Endothelial cell of umbilical vein (primary cell): ENCODE measurements at regions not wholly inside any gene's neighbourhood (a gene's known extent, or its start where the extent isn't known, plus 50 kb on each side); places are given as distances from the start of the nearest gene placed in this dataset.
"Not testable (repeated sequence)": the region's sequence is repeated elsewhere in the genome, so short reads cannot be mapped to it uniquely, and the experiment has no call there.

Experiments
- BruUV-seq: library from RNA; stranded (reverse); fragments of 400-500 nt; replicated peaks from 2 replicates; lab custom pipeline; 2021; lab: Mats Ljungman, UMichigan
- CTCF ChIA-PET: fragments of 300-600, 350-600 bp; sonication (Branson Sonifier 250); formaldehyde crosslinking; loops from one replicate; lab custom pipeline; 2021; ENCODE audit warnings: antibody characterized with exemption, inconsistent platforms; lab: Charles Lee
- POLR2A ChIA-PET: fragments of 300-600, 350-600 bp; sonication (Branson Sonifier 250); formaldehyde crosslinking; loops from one replicate; lab custom pipeline; 2021; ENCODE audit warnings: antibody characterized with exemption, inconsistent platforms; lab: Charles Lee
- DNase-seq: peaks from one replicate; pipeline ENCODE4 v3.0.0-alpha.2; 2011; ENCODE audit warnings: low read depth, low spot score
- FAIRE-seq: peaks from 2 replicates; lab custom pipeline; 2011; peaks lifted over from hg19 to GRCh38; lab: Jason Lieb, UNC
- H2AFZ ChIP-seq: 2 replicates; pipeline ENCODE4 v1.6.0; 2012; ENCODE audit warnings: low read depth, low read length, control low read depth, inconsistent platforms
- H3K27ac ChIP-seq: 2 replicates; pipeline ENCODE4 v1.5.1; 2011; ENCODE audit warnings: low read depth, mild to moderate bottlenecking, control low read depth, low read length, moderate library complexity; ENCODE audit not compliant: insufficient read depth
- H3K27me3 ChIP-seq, 2 experiments: 2 replicates each; pipeline versions ENCODE4 v1.6.0 to v1.6.1; 2011; ENCODE audit warnings: low read length in 2 of 2, mixed read lengths in 1 of 2; ENCODE audit not compliant: control insufficient read depth in 2 of 2, insufficient read depth in 2 of 2
- H3K36me3 ChIP-seq, 2 experiments: 2 replicates in 1 of 2; 3 replicates in 1 of 2; pipeline ENCODE4 v1.5.1; 2011; ENCODE audit warnings: low read length in 2 of 2, mild to moderate bottlenecking in 1 of 2, moderate library complexity in 1 of 2; ENCODE audit not compliant: control insufficient read depth in 2 of 2, insufficient read depth in 2 of 2; ENCODE audit errors: extremely low read depth in 1 of 2
- H3K4me1 ChIP-seq: 3 replicates; pipeline ENCODE4 v1.5.1; 2011; ENCODE audit warnings: mild to moderate bottlenecking, low read length; ENCODE audit not compliant: control insufficient read depth, insufficient read depth; ENCODE audit errors: extremely low read depth
- H3K4me2 ChIP-seq: 2 replicates; pipeline ENCODE4 v1.6.1; 2011; ENCODE audit warnings: low read length, control low read depth, mixed read lengths; ENCODE audit not compliant: insufficient read depth
- H3K4me3 ChIP-seq, 3 experiments: fragments of 200-600 bp in 1 of 3; sonication (generic), shearing (Covaris generic) in 1 of 3; replicated peaks in 1 of 3; 2 replicates each; pipeline ENCODE4 v1.5.1; 2011 to 2016; ENCODE audit warnings: control low read depth in 3 of 3, low read length in 3 of 3, mild to moderate bottlenecking in 2 of 3, inconsistent platforms in 1 of 3, low read depth in 1 of 3, moderate library complexity in 1 of 3; ENCODE audit not compliant: insufficient read depth in 1 of 3
- H3K79me2 ChIP-seq: 2 replicates; pipeline ENCODE4 v1.6.0; 2012; ENCODE audit warnings: low read length, inconsistent platforms; ENCODE audit not compliant: control insufficient read depth, insufficient read depth
- H3K9ac ChIP-seq: replicated peaks from 2 replicates; pipeline ENCODE3; 2011; ENCODE audit warnings: low read length, control low read depth; ENCODE audit not compliant: insufficient read depth; ENCODE audit errors: extremely low read depth
- H3K9me1 ChIP-seq: replicated peaks from 3 replicates; pipeline ENCODE4 v1.6.0; 2011; ENCODE audit warnings: mild to moderate bottlenecking, low read length; ENCODE audit not compliant: control insufficient read depth, insufficient read depth; ENCODE audit errors: extremely low read depth
- H3K9me3 ChIP-seq: replicated peaks from 2 replicates; pipeline ENCODE4 v1.5.1; 2012; ENCODE audit warnings: low read length, inconsistent platforms; ENCODE audit not compliant: control insufficient read depth, insufficient read depth
- H4K20me1 ChIP-seq: replicated peaks from 2 replicates; pipeline ENCODE3; 2011; ENCODE audit warnings: mild to moderate bottlenecking, low read length; ENCODE audit not compliant: control insufficient read depth, insufficient read depth; ENCODE audit errors: extremely low read depth
- EZH2 ChIP-seq: IDR thresholded peaks from 2 replicates; pipeline ENCODE4 v1.6.1; 2012; ENCODE audit warnings: borderline replicate concordance, low read depth, mild to moderate bottlenecking, moderate library complexity, low read length, inconsistent platforms; ENCODE audit not compliant: severe bottlenecking
- JUN ChIP-seq: IDR thresholded peaks from 2 replicates; pipeline ENCODE4 v1.6.1; 2011; ENCODE audit warnings: borderline replicate concordance, low read depth; ENCODE audit not compliant: insufficient read length, insufficient read depth
- POLR2A ChIP-seq: IDR thresholded peaks from 2 replicates; pipeline ENCODE4 v1.6.1; 2012; ENCODE audit warnings: low read depth, mild to moderate bottlenecking, control low read depth, low read length
- dilution Hi-C: fragments of 300-500 bp; cut with MboI; formaldehyde crosslinking; loops from one replicate; pipeline ENCODE4 v1.15.0; 2019; ENCODE audit warnings: low sequenced_read_pairs; ENCODE audit not compliant: extremely low pct_ligation_motif_present
- intact Hi-C: fragments of 100-400 bp; cut with micrococcal nuclease; formaldehyde crosslinking; loops from one replicate; pipeline ENCODE4 v1.10.0; 2022

GRCh38 chr3:75342425-75342824 lies 321.7 kb upstream of the FRG2C start:
- FAIRE-seq, result no peak
- BruUV-seq, result no TSS peak
- H3K79me2 ChIP-seq, result no peaks in the 10 kb centered on the region

DNA sequence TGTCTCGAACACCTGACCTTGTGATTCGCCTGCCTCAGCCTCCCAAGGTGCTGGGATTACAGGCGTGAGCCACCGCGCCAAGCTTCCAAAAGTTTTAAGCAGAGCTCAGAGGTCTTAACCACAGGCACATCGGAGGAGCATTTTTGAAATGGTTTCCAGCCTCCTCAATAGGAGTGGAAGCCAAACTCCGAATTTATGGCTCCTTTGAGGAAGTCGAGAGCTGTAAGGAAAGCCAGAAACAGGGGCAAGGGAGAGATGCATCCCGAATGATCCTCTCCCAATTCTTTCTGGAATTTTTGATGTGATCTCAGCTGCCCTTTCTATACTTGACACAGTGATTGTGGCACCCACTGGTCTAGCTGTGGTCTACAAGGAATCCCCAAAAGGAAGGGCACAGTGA lies 313.6 kb upstream of the FRG2C start:
- POLR2A ChIA-PET, FAIRE-seq, dilution Hi-C loops, DNase-seq, H3K4me3 ChIP-seq, H2AFZ ChIP-seq, H3K4me1 ChIP-seq, H3K36me3 ChIP-seq, H3K79me2 ChIP-seq, H3K27ac ChIP-seq, BruUV-seq, CTCF ChIA-PET, H3K4me2 ChIP-seq, H3K9ac ChIP-seq, H3K27me3 ChIP-seq, H3K9me3 ChIP-seq, H3K9me1 ChIP-seq, H4K20me1 ChIP-seq, intact Hi-C loops: not testable (repeated sequence)

More at GRCh38 chr3:75342425-75342824, 321.7 kb upstream of the FRG2C start:
- Histone ChIP-seq H3K36me3 (no peaks in the 10 kb centered on the region), H3K9me1 (no peaks in the 10 kb centered on the region), H3K27ac (no peak overlapping the region), H3K4me1 (no peaks in the 10 kb centered on the region), H4K20me1 (no peaks in the 10 kb centered on the region), H2AFZ (no peak overlapping the region), H3K9ac (no peak overlapping the region), H3K9me3 (no peaks in the 10 kb centered on the region), H3K4me2 (no peak overlapping the region), H3K4me3 (no peak overlapping the region), H3K27me3 (no peaks in the 10 kb centered on the region)
- intact Hi-C loops, result no loop called here
- dilution Hi-C loops, result no loop called here
- DNase-seq, result no peak
- TF ChIP-seq JUN (no peak), POLR2A (no peak), EZH2 (no peak)
- CTCF ChIA-PET, result no interaction called here
- POLR2A ChIA-PET, result no interaction called here

DNA sequence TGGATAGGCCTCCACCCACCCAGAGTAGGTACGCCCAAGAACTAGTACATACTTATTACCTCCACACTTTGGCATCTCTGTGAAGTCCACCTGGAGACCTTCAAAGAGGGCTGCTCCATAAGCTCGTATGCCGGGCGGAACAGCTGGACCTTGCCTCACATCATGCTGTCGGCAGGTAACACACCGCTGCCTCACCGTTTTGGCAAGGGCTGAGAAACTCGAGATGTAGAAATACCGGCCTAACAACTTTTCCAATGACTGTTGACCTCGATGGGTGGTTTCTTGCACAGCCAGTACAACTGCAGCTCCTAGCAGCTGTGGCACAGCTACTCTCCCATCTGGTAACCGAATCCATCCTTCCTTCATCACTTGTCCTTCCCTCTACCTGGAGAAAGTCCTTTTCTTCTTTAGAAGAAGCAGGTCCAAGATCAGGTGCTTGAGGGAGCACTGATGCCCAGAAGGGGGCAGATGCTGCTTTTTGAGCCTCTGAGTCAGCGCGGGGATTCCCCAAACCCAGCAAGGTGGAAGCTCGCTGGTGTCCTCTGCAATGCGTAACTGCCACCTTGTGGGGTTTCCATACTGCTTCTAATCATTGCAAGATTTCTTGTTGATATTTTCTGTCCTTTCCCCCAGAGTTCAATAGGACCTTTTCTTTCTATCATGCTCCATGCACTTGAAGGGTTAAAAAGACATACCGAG lies 301.9 kb upstream of the FRG2C start:
- H3K9ac ChIP-seq, POLR2A ChIA-PET, H3K9me3 ChIP-seq, H4K20me1 ChIP-seq, H2AFZ ChIP-seq, H3K9me1 ChIP-seq, H3K4me3 ChIP-seq, H3K4me2 ChIP-seq, H3K27ac ChIP-seq, dilution Hi-C loops, CTCF ChIA-PET, DNase-seq, intact Hi-C loops, BruUV-seq, H3K27me3 ChIP-seq, FAIRE-seq, H3K36me3 ChIP-seq, H3K79me2 ChIP-seq, H3K4me1 ChIP-seq: not testable (repeated sequence)

- FAIRE-seq, POLR2A ChIA-PET, H4K20me1 ChIP-seq, H3K27me3 ChIP-seq, intact Hi-C loops, H3K27ac ChIP-seq, H3K36me3 ChIP-seq, H3K9ac ChIP-seq, dilution Hi-C loops, H3K4me3 ChIP-seq, CTCF ChIA-PET, H3K9me1 ChIP-seq, H3K79me2 ChIP-seq, H3K4me1 ChIP-seq, H2AFZ ChIP-seq, H3K4me2 ChIP-seq, BruUV-seq, H3K9me3 ChIP-seq, DNase-seq: not testable (repeated sequence)
Observed at GRCh38 chr3:75372964-75373363, 291.2 kb upstream of the FRG2C start.
